Keratinocyte (primary cell): ENCODE measurements at regions not wholly inside any gene's neighbourhood (a gene's known extent, or its start where the extent isn't known, plus 50 kb on each side); places are given as distances from the start of the nearest gene placed in this dataset.

ENCODE experiments used
- CTCF ChIP-seq, 3 experiments: IDR thresholded peaks in 1 of 3; conservative IDR thresholded peaks in 1 of 3; optimal IDR thresholded peaks in 1 of 3; 2 replicates in 2 of 3; 3 replicates in 1 of 3; pipeline versions ENCODE3 to v1.5.1; 2011; ENCODE audit warnings: low read length in 3 of 3, mild to moderate bottlenecking in 3 of 3, moderate library complexity in 2 of 3, control low read depth in 1 of 3, inconsistent platforms in 1 of 3; ENCODE audit not compliant: insufficient read depth in 2 of 3; ENCODE audit errors: extremely low read depth in 1 of 3
- EZH2 ChIP-seq: IDR thresholded peaks from one replicate; pipeline ENCODE4 v1.6.1; 2012; ENCODE audit warnings: inconsistent platforms, mild to moderate bottlenecking, low read length, moderate library complexity

GRCh38 chr21:22346576-22346975 is 1348.4 kb downstream of the NCAM2 start:
- TF ChIP-seq EZH2 (no peak), CTCF (optimal IDR thresholded peaks at IDR 0.05 in 1 of 3, IDR thresholded peaks at IDR 0.05 in 1 of 3, conservative IDR thresholded peaks at IDR 0.05 in 1 of 3; ENCODE audit: extremely low read depth in 1 of 3, insufficient read depth in 2 of 3, low read length in 3 of 3) (no peak)
